Stimulated activated naive CD4-positive, alpha-beta T cell (primary cell): ENCODE measurements at regions not wholly inside any gene's neighbourhood (a gene's known extent, or its start where the extent isn't known, plus 50 kb on each side); places are given as distances from the start of the nearest gene placed in this dataset.
A peak's percentile ranks its signal among the peaks of the same experiment; 100 is the strongest.
"Not testable (repeated sequence)": the region's sequence is repeated elsewhere in the genome, so short reads cannot be mapped to it uniquely, and the experiment has no call there.

Experiments used
- DNase-seq, 6 experiments: peaks; one replicate each; lab custom pipeline; 2025; lab: John Stamatoyannopoulos, UW

- DNase-seq: no peak
Observed at GRCh38 chr6:156688620-156688971, 88.6 kb upstream of the ARID1B start.

- DNase-seq: peak in 1 of 6 experiments; percentile 6
Observed at GRCh38 chr6:156687789-156688619, 89.2 kb upstream of the ARID1B start.

- DNase-seq: peak; percentile 67 to 87 (median 80)
Observed at GRCh38 chr6:156686995-156687788, 90.0 kb upstream of the ARID1B start.

GRCh38 chr6:156686301-156686994 is 90.7 kb upstream of the ARID1B start:
- peak in 3 of 6 experiments; percentile 70 to 86 (median 79) for DNase-seq

GRCh38 chr6:156685823-156686222 is 91.4 kb upstream of the ARID1B start:
- no peak for DNase-seq

GRCh38 chr6:156683821-156684220 is 93.4 kb upstream of the ARID1B start:
- DNase-seq: no peak

- DNase-seq: no peak
Observed at GRCh38 chr6:156676721-156677120, 100.5 kb upstream of the ARID1B start.

- DNase-seq: no peak
Observed at GRCh38 chr6:156674197-156674596, 103.0 kb upstream of the ARID1B start.

- DNase-seq: not testable (repeated sequence)
Observed at GRCh38 chr6:156670097-156670496, 107.1 kb upstream of the ARID1B start.

- DNase-seq: no peak
Observed at GRCh38 chr6:156662025-156662445, 115.1 kb upstream of the ARID1B start.

- DNase-seq: no peak
Observed at GRCh38 chr6:156660389-156660788, 116.8 kb upstream of the ARID1B start.

- no peak for DNase-seq
Observed at GRCh38 chr6:156659822-156660198, 117.4 kb upstream of the ARID1B start.

GRCh38 chr6:156658966-156659821 is 118.0 kb upstream of the ARID1B start:
- no peak for DNase-seq

- DNase-seq: no peak
Observed at GRCh38 chr6:156658186-156658965, 118.8 kb upstream of the ARID1B start.

GRCh38 chr6:156657296-156657695 is 119.9 kb upstream of the ARID1B start:
- no peak for DNase-seq

- no peak for DNase-seq
Observed at GRCh38 chr6:156654919-156655918, 122.0 kb upstream of the ARID1B start.

GRCh38 chr6:156652231-156652750 is 124.9 kb upstream of the ARID1B start:
- DNase-seq: no peak

- no peak for DNase-seq
Observed at GRCh38 chr6:156651486-156651885, 125.7 kb upstream of the ARID1B start.

GRCh38 chr6:156650896-156651390 is 126.2 kb upstream of the ARID1B start:
- no peak for DNase-seq
